NB4 (cell line): ENCODE measurements at regions not wholly inside any gene's neighbourhood (a gene's known extent, or its start where the extent isn't known, plus 50 kb on each side); places are given as distances from the start of the nearest gene placed in this dataset.

Source experiments
- CTCF ChIP-seq: IDR thresholded peaks from one replicate; pipeline ENCODE4 v1.5.1; 2012; ENCODE audit warnings: low read depth, low read length
- POLR2A ChIP-seq: IDR thresholded peaks from 2 replicates; pipeline ENCODE4 v1.6.1; 2011; ENCODE audit warnings: mild to moderate bottlenecking; ENCODE audit not compliant: insufficient read length; ENCODE audit errors: extremely low read depth

DNA sequence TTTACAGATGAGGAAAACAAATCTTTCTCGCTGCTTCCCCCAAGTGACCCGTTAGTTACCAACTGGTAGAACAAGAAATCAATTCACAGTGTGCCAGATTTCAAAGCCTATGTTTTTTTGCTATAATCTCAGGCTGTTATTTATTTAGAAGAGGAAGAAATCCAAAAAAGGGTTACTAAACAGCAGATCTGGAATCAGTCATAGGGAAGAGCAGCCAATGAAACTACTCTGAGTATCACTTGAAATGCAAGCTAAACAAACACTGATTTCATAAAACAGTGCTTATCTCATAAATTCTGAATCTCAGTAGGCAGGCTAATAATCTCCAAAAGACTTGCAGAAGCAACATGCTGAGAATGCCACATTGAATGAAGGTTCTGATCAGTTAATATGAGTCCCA, 829.5 kb upstream of the ACO1 start:
- no peak for TF ChIP-seq POLR2A
- TF ChIP-seq CTCF = no peak
